NCI-H1436 treated with DMSO at 0.1 percent for 48 hours (cell line): ENCODE measurements at regions not wholly inside any gene's neighbourhood (a gene's known extent, or its start where the extent isn't known, plus 50 kb on each side); places are given as distances from the start of the nearest gene placed in this dataset.
"Not testable (repeated sequence)": the region's sequence is repeated elsewhere in the genome, so short reads cannot be mapped to it uniquely, and the experiment has no call there.

ENCODE experiments used
- DNase-seq: peaks from one replicate; lab custom pipeline; 2025; lab: John Stamatoyannopoulos, UW

DNA sequence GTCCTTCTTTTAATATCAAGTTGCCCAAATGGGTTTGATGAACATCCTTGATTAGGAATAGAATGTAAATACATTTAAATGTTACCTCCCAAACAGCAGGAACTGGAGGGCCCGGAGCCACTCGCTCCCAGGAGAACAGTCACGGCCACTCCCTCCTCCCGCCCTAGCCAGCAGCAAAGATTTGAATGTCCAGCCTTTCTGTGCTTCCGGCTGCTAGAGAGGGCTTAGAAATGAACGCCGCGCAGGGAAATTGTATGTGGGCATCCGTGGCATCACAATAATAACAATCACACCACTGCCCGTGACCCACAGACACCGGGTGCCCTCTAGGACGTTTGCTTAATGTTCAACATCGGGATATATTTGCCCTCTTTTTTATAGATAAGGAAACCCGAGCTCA, 164.9 kb upstream of the SALL3 start:
- DNase-seq = no peak

DNA sequence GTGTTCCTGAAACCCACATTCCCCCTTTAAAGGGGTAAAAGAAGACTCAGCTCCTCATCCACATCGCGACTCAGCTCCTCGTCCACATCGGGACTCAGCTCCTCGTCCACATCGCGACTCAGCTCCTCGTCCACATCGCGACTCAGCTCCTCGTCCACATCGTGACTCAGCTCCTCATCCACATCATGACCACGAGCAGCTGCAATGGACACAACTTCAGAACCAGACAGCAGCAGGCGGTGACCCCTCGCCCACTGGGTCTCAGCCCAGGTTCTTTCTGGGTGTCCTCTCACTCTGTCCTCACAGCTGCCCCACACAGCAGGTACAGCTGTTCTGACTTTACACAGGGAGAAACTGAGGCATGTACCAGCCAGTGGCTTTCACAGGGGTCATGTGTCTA, 163.5 kb upstream of the SALL3 start:
- no peak for DNase-seq

DNA sequence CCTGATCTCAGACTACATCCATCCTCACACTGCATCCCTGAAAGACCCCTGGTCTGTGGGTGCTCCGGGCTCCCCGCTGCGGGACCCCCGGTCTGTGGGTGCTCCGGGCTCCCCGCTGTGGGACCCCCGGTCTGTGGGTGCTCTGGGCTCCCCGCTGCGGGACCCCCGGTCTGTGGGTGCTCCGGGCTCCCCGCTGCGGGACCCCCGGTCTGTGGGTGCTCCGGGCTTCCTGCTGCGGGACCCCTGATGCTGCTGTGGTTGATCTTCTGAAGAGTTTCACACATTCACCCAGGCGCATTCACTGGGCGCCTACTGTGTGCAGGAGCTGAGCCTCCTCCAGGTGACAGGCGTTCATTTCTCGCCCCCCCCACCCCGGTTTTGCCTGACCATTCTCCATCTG, 162.7 kb upstream of the SALL3 start:
- DNase-seq = no peak

DNA sequence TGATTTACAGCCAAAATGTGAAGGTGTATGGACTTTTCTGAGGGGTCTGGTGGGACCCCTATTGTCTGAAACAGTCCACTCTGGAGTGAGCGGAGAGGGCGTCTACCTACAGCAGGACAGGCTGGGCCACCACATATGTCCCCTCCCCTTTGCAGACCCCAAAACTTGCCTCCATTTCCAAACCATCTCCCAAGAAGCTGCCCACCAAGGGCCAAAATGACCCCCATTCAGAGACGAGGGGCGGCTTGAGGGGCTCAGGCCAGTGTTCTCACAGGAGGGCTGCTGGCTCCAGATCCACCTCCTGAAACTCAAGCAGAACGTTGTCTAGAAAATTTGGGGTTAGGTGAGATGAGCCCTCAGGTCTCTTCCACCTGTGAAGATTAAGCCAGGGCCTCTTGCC, 161.1 kb upstream of the SALL3 start:
- DNase-seq = no peak

DNA sequence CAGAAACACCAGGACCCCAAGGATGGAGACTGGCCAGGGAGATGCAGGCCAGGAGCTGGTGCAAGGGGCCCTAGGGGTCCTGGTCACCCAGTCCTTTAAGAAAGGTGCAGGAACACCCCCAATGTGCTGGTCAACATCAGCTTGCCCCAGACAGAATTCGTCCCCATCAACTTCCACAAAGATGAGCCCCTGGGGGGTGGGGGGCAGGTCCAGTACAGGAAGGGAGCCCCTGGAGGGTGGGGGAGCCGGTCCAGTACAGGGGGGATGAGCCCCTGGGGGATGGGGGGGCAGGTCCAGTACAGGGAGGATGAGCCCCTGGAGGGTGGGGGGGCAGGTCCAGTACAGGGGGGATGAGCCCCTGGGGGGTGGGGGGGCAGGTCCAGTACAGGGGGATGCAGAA, 160.7 kb upstream of the SALL3 start:
- DNase-seq = no peak

DNA sequence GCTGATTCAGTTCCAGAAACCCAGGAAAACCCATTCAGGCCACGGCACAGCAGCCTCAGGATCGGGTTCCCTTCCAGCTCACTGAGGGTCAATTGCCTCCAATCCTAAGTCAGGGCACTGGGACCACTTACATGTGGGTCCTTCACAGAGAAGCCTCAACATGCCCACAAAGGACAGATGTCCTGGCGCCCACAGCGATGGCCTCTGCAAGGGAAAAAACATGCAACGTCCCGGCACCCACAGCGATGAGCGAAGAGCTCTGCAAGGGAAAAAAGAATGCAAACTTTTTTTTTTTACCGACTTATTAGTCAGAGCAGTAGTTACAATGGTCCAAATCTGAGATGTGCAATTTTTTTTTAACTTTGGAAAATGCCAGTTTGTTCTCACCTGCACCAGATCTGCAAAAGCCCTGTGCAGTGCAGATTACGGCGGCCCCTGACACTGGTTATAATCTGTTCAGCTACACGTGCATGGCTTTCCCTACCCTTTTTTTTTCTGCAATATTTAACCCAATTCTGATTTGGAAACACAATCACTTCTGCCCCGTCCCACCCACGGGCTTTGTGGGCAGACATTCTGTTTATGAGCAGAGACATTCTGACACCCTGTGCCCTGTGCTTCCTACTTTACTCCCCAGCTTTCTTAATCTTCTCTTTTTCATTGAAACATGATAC, 159.3 kb upstream of the SALL3 start:
- no peak for DNase-seq

DNA sequence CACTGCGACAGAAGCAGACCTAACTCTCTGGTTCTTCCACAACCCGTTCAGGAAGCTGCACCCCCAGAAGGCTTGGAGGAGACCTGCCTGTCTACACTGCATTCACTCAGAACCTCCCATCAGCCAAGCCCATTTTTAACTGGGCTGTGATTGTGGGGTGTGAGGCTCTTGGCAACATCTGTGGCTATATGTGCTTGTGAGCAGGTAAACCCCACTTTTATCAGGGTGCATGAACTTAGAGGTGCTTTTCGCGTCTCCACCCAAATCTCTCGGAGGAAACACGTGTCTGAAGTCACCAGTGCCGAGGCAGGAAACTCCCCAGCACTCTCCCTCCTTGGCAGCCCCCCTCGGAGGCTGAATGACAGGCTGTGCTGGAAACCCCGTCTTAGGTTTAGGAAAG, 158.2 kb upstream of the SALL3 start:
- DNase-seq = no peak

DNA sequence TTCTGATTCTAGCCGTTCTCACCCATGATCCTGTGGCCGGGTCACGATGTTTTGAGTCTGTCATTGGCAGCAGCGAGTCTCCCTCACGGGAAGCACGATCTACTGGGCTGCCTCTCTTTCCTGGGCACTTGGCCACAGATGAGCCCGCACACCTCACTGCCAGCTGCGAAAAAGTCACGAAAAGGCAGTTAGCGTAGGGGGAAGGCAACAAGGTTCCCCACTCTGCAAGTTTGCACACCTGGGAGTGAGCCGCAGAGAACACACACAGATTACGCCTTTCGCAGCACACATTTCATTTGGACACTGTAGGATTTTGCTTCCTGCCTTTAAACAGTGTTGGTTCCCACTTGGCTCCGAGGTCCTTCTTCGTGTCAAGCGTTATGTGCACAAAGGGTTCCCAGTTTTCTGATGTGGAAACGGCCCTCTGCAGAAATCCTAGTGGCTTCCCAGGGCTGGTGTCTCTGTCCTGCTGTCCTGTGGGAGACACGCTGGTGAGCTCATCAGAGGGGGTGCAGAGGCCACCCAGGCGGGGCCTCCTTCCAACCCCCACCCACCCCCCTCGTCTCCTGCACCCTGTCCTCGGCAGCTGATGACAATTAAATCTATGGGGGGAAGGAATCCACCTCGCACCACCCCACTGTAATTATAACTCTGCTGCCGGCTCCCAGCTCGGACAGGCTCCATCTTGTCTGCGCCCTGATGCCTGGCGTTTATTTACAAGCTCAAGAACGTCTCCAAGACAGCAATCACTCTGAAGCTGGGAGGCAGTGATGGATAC, 157.3 kb upstream of the SALL3 start:
- DNase-seq = no peak

DNA sequence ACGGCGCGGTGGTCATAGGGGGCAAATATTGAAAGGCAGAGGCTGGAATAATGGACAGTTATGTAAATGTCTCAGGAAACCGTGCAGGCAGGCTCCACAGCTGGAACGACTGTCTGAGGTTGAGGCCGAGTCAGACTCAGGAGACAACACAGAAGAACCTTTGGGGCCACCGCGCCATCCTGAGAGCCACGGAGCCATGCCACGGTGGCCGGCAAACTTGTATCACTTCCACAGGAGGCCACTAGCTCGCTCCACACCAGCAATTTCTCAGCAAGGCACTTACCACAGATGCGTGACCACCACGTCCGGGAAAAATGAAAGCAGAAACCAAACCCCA, 156.7 kb upstream of the SALL3 start:
- no peak for DNase-seq

DNA sequence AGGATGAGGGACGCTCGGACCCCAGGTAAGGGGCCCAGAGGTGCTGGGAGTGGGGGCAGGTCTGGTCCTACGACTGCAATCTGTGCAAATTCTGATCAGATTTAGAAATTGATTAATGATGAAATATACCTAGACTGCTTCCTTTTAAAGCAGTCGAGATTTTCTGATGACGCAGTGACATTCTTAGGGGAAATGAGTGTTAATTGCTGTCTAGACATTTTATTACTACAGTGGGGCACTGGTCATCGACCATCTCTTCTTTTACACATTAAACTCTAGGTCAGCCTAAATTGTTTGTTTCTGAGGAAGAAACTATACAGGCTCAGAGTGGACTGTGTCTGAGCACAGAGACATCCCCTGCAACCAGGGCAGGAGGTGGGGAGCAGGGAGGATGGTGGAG, 154.4 kb upstream of the SALL3 start:
- DNase-seq = no peak

DNA sequence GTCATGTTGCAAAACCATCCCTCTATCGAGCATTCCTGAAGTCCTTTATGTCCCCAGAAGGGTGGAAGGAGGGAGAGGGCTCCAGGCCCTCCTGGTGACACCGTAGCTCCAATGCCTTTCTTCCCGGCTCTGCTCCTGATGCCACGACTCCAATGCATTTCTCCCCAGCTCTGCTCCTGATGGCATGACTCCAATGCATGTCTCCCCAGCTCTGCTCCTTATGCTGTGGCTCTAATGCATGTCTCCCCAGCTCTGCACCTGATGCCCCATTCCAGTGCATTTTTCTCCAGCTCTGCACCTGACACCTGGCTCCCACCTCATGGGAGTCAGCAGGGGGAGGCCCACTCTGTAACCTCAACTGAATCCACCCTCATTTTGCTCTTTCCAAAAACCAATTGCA, 153.0 kb upstream of the SALL3 start:
- DNase-seq = no peak

DNA sequence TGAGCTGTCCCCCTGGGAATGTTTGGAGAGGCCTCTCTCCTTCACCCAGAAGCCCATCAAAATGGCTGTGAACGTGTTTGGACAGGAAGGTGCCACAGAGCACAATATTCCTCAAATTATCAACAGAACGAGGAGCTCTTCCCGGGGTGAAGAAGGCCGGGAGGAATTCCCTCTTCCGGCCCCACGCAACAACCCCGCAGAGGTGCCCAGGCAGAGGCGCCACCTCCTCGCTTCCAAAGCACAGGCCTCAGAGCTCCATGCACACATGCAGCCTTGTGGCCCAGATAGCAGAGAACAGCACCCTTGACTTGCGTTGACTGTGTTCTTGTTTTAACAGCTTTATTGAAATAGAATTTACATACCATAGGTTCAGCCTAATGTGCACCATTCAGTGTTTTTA, 152.5 kb upstream of the SALL3 start:
- DNase-seq = no peak

DNA sequence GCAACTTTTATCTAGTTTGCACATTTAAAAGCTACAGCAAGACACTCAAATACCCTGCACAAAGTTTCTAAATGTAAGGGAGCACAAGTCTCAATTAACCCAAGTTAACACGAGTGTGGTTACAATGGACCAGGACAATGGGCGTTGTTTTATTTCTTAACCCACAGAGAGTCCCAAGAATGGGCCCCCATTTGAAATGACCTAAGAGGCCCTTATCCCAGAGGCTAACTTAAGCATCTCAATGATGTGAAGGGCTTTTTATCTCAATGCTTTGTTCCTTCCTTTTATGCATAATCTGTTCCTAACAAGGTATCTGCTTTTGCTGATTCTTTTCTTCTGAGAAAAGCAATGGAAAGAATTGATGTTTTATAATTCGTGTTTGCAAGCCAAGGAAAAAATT, 151.5 kb upstream of the SALL3 start:
- DNase-seq = no peak

DNA sequence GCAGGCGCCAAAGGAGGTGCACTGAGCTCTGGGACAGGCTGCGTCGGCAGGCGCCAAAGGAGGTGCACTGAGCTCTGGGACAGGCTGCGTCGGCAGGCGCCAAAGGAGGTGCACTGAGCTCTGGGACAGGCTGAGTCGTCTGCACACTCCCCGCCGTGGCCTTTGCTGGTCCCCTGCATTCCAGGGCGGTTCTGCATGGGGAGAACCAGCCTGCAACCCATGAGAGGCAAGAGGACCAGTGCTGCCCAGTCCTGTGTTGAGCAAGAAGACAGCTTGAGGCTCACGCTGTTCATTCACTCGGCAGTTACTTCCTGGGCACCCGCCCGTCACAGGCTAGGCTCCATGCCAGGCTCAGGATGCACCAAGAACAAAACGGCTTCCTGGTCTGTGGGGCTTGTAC, 150.6 kb upstream of the SALL3 start:
- DNase-seq = not testable (repeated sequence)

DNA sequence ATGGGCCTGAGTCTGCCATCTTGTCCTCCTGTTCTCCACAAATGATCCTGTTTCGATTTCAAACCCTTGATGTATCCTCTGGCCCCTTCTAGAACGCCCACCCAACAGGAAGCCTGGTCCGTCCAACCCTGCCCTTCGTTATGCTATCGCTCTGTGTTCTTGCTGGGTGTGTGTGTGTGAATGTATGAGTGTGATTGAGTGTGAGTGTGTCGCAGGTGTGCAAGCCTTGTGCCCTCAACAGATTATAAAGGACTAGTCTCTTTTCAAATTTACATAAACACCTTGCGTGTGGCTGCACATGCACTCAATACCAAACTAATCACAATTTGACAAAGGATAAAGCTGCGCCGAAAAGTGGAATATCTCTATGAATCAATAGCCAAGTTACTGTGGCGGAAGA, 149.5 kb upstream of the SALL3 start:
- no peak for DNase-seq

DNA sequence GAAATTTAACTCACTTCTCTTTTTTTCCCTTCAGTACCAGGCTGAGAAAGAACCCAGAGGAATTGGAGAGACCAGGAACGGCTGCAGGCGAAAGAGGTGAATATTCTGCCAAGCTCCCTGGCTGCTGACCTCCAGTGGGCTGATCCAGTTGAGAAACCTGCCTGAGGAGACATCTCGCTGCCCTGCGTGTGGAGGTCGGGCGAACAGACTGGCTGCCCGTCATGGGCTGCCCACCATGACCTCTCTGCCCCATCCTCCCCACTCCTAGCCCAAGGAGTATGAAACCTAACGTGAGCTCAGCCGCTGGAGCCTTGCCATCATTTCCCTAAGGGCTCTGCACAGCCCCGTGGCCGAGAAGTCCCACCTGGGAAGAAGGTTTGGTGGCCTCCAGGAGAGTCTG, 148.8 kb upstream of the SALL3 start:
- DNase-seq = no peak

DNA sequence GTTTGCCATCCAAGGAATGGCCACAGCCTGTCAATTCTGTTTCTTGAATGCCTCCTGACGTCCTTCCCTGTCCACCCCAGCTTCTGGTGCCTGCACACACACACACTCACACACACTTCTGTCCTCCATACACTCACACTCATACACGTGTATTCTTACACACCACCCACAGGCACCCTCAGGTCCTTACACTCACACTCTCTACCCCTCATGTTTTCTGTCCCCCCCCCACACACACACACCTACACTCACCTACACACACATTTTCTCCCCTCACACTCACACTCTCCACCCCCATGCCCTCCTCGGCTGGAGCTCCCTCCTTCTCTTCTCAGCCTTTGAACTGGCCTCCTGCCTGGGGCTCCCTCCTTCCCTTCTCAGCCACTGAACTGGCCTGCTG, 148.0 kb upstream of the SALL3 start:
- no peak for DNase-seq

DNA sequence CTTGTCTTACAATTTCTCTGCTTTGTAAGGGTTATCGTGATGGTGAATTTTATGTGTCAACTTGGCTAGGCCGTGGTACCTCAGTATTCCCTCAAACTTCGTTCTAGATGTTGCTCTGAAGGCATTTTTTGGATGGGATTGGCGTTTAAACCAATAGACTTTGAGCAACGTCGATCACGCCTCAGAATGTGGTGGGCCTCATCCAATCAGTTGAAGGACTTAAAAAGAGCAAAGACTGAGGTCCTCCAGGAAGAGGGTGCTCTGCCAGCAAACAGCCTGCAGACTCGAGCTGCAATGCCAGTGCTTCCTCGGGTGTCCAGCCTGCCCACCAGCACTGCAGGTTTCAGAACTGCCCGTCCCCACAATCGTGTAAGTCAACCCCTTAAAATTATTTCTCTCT, 145.8 kb upstream of the SALL3 start:
- DNase-seq = no peak

DNA sequence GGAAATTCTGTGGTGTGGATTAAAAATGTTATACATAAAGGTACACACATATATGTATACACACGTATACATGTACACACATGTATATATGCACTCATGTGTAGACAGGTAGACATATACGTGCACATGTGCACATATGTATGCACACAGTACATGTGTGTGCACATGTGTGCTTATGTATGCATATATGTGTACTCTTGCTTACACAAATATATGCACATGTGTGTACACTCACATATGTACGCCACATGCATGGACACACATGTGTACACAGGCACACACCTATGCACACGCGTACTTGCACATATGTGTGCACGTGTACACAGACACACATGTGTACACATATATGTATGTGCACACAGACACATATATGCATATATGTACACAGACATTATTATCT, 142.8 kb upstream of the SALL3 start:
- no peak for DNase-seq

DNA sequence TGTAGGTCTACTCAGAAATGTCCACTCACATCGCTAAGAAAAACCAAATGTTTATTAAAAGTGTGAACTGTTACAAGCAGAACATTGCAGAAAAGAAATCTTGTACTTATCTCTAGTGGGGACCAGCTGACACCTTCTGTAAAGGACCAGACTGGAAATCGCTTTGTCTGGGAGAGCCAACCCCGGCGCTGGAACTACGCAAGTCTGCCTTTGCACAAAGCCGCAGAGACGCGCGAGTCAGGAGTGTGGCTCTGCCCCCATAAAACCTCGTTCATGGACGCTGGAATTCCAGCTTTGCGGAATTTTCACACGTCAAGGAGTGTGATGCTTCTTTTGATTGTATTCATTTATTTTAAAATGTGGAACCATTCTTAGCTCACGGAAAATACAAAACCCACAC, 141.9 kb upstream of the SALL3 start:
- DNase-seq = no peak

DNA sequence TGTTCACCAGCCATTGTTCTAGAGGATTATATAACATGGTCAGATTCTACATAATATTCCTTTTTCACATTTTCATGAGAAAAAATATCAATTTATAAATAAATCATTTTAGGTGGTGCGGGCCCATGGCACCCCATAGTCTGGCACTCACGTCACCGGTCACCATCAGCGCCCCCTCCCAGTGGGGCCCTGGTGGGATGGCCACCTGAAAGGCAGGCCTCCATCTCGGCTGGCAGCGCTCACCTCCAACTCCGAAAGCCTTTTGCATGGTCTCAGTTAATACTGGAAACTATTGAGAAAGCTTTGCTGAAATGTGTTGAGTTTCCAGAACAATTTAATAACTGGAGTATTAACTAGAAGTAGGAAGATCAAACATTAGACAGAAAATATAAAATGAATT, 141.4 kb upstream of the SALL3 start:
- no peak for DNase-seq

DNA sequence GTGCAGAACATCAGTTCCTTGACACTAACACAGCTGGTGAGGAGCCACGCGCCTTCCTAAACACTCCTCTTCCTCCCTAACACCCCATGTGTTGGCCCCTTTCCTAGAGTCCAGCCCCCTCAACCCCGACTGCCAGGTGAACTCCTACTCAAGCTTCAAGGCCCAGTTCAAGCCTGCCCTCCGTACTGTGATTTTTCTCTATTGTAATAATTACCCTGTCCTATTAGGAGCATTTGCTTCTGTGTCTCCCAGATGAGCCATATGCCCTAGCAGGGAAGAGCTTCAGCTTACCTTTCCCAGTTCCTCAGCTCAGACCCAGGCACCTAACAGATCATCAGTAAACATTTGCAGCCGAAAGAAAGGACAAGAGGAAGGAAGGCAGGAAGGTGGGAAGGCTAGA, 130.6 kb upstream of the SALL3 start:
- no peak for DNase-seq

DNA sequence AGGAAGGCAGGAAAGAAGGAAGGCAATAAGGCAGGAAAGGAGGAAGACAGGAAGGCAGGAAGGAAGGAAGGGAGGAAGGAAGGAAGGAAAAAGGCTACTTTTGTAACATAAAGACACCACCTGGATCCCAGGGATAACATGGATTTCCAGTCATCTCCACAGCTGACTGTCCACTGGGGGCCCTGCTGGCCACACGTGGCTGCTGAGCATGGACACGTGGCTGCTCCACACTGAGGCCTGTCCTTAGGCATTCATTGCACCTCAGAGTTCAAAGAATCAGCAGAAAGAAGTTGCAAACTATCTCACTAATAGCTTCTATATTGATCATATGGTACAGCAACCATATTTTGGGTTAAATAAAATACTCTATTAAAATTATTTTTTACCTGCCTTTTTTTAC, 130.2 kb upstream of the SALL3 start:
- no peak for DNase-seq

DNA sequence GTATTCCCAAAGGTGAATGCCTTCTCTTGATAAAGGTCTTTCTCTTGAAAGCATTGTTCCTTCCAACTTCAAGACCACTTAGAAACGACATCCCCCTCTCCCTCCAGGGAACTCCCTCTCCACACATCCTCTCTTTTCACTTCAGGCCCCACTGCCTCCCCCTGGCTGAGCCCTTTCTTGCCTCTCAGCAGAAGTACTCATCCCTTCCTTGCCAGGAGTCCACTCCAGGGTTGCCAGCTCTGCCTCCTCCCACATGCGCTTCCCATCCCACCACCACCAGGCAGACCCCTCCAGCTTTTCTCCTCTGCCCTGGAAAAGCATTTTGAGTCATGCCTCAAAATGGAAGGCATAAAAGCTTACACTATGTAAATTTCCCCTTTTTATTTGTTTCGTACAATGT, 126.3 kb upstream of the SALL3 start:
- DNase-seq = no peak
